NB4 (cell line): ENCODE measurements at regions not wholly inside any gene's neighbourhood (a gene's known extent, or its start where the extent isn't known, plus 50 kb on each side); places are given as distances from the start of the nearest gene placed in this dataset.
"Not testable (repeated sequence)": the region's sequence is repeated elsewhere in the genome, so short reads cannot be mapped to it uniquely, and the experiment has no call there.

Experiments used
- DNase-seq: peaks from one replicate; pipeline ENCODE4 v3.0.0; 2010; ENCODE audit warnings: low read depth
- H3K4me3 ChIP-seq: one replicate; pipeline ENCODE4 v1.5.1; 2011; ENCODE audit warnings: mild to moderate bottlenecking, low read depth, low read length, moderate library complexity
- CTCF ChIP-seq: IDR thresholded peaks from one replicate; pipeline ENCODE4 v1.5.1; 2012; ENCODE audit warnings: low read depth, low read length
- MAX ChIP-seq: IDR thresholded peaks from 2 replicates; pipeline ENCODE4 v1.6.1; 2011; ENCODE audit warnings: low read depth, low read length
- MYC ChIP-seq: IDR thresholded peaks from 2 replicates; pipeline ENCODE4 v1.6.1; 2011; ENCODE audit warnings: low read depth, low read length
- POLR2A ChIP-seq: IDR thresholded peaks from 2 replicates; pipeline ENCODE4 v1.6.1; 2011; ENCODE audit warnings: mild to moderate bottlenecking; ENCODE audit not compliant: insufficient read length; ENCODE audit errors: extremely low read depth

- TF ChIP-seq CTCF (no peak), MYC (no peak), MAX (no peak), POLR2A (no peak)
- no peak overlapping the region for H3K4me3 ChIP-seq
- no peak for DNase-seq
These were observed 733.5 kb downstream of the ZWINT start for GRCh38 chr10:55627501-55628051.

GRCh38 chr10:55601690-55602478 lies 759.2 kb downstream of the ZWINT start:
- not testable (repeated sequence) for DNase-seq, H3K4me3 ChIP-seq

- H3K4me3 ChIP-seq: no peak overlapping the region
- no peak for DNase-seq
- TF ChIP-seq POLR2A (no peak), MYC (no peak), MAX (no peak), CTCF (no peak)
These were observed 750.6 kb upstream of the PCDH15 start for GRCh38 chr10:55551603-55552002.

GRCh38 chr10:55550236-55550635 lies 749.2 kb upstream of the PCDH15 start:
- H3K4me3 ChIP-seq: no peak overlapping the region
- TF ChIP-seq MYC: no peak
- TF ChIP-seq MAX: no peak
- TF ChIP-seq CTCF: no peak
- no peak for TF ChIP-seq POLR2A
- peak; percentile 4 for DNase-seq

GRCh38 chr10:55537497-55537896 lies 736.5 kb upstream of the PCDH15 start:
- H3K4me3 ChIP-seq, DNase-seq: not testable (repeated sequence)

GRCh38 chr10:55519264-55519663 lies 718.2 kb upstream of the PCDH15 start:
- no peak for TF ChIP-seq MAX
- TF ChIP-seq CTCF: no peak
- no peak for TF ChIP-seq POLR2A
- TF ChIP-seq MYC: no peak
- DNase-seq: no peak
- H3K4me3 ChIP-seq: no peak overlapping the region

- H3K4me3 ChIP-seq, DNase-seq: not testable (repeated sequence)
These were observed 717.4 kb upstream of the PCDH15 start for GRCh38 chr10:55518416-55518815.

GRCh38 chr10:55509168-55509567 lies 708.1 kb upstream of the PCDH15 start:
- H3K4me3 ChIP-seq: peak overlapping the region; percentile 2
- TF ChIP-seq CTCF (no peak), POLR2A (no peak), MYC (no peak), MAX (no peak)
- no peak for DNase-seq
